ENCODE measurements at regions not wholly inside any gene's neighbourhood (a gene's known extent, or its start where the extent isn't known, plus 50 kb on each side); places are given as distances from the start of the nearest gene placed in this dataset.

GRCh38 chr11:20283475-20283874, 80.0 kb upstream of the HTATIP2 start:
- Histone ChIP-seq H3K4me3 (ENCODE audit: low read length) (no peak overlapping the region), H3K9me3 (ENCODE audit: low read length) (no peaks in the 10 kb centered on the region), H3K36me3 (ENCODE audit: low read depth, low read length) (no peaks in the 10 kb centered on the region), H3K9ac (ENCODE audit: low read length) (no peak overlapping the region), H3K9me2 (replicated peaks; ENCODE audit: low read length) (no peaks in the 10 kb centered on the region), H3K27ac (ENCODE audit: low read length) (no peak overlapping the region), H3K79me2 (ENCODE audit: low read length) (no peaks in the 10 kb centered on the region), H3K4me2 (ENCODE audit: low read length) (no peak overlapping the region), H4K20me1 (ENCODE audit: low read length) (no peaks in the 10 kb centered on the region), H3K4me1 (ENCODE audit: insufficient read depth, low read length) (no peaks in the 10 kb centered on the region), H3K27me3 (ENCODE audit: low read length) (peaks cover 53% of the 10 kb centered on the region), H3F3A (ENCODE audit: low read length, unreplicated experiment) (no peaks in the 10 kb centered on the region), H2AFZ (ENCODE audit: low read length) (no peak overlapping the region)
- BruUV-seq (replicated peaks), result no TSS peak
- TF ChIP-seq EZH2 (IDR thresholded peaks at IDR 0.05; ENCODE audit: low read length, unreplicated experiment) (no peak), EZH2phosphoT487 (IDR thresholded peaks at IDR 0.05; ENCODE audit: borderline replicate concordance, low read length) (no peak), CTCF (conservative IDR thresholded peaks at IDR 0.05; ENCODE audit: low read depth, low read length) (no peak)
- intact Hi-C loops (cut with micrococcal nuclease), result no loop called here
- ATAC-seq, result no peak
- DNase-seq, result no peak
- ChIA-PET CTCF (no interaction called here), POLR2A (ENCODE audit: unreplicated experiment) (no interaction called here)

- no peak for ATAC-seq
- Histone ChIP-seq H3F3A (ENCODE audit: low read length, unreplicated experiment) (no peaks in the 10 kb centered on the region), H3K9ac (ENCODE audit: low read length) (no peak overlapping the region), H3K36me3 (ENCODE audit: low read depth, low read length) (no peaks in the 10 kb centered on the region), H3K27me3 (ENCODE audit: low read length) (peaks cover 73% of the 10 kb centered on the region), H3K9me2 (replicated peaks; ENCODE audit: low read length) (no peaks in the 10 kb centered on the region), H3K9me3 (ENCODE audit: low read length) (no peaks in the 10 kb centered on the region), H2AFZ (ENCODE audit: low read length) (no peak overlapping the region), H3K4me2 (ENCODE audit: low read length) (no peak overlapping the region), H3K4me1 (ENCODE audit: insufficient read depth, low read length) (no peaks in the 10 kb centered on the region), H4K20me1 (ENCODE audit: low read length) (no peaks in the 10 kb centered on the region), H3K27ac (ENCODE audit: low read length) (no peak overlapping the region), H3K79me2 (ENCODE audit: low read length) (no peaks in the 10 kb centered on the region), H3K4me3 (ENCODE audit: low read length) (no peak overlapping the region)
- ChIA-PET POLR2A (ENCODE audit: unreplicated experiment) (no interaction called here), CTCF (no interaction called here)
- TF ChIP-seq EZH2 (IDR thresholded peaks at IDR 0.05; ENCODE audit: low read length, unreplicated experiment) (no peak), CTCF (conservative IDR thresholded peaks at IDR 0.05; ENCODE audit: low read depth, low read length) (no peak), EZH2phosphoT487 (IDR thresholded peaks at IDR 0.05; ENCODE audit: borderline replicate concordance, low read length) (no peak)
- DNase-seq, result no peak
- no TSS peak for BruUV-seq (replicated peaks)
- intact Hi-C loops (cut with micrococcal nuclease), result no loop called here
Measured at GRCh38 chr11:20278727-20279126, 84.8 kb upstream of the HTATIP2 start.

- no TSS peak for BruUV-seq (replicated peaks)
- no peak for DNase-seq
- Histone ChIP-seq H3K9me3 (ENCODE audit: low read length) (no peaks in the 10 kb centered on the region), H3K9ac (ENCODE audit: low read length) (no peak overlapping the region), H3F3A (ENCODE audit: low read length, unreplicated experiment) (no peaks in the 10 kb centered on the region), H3K4me3 (ENCODE audit: low read length) (no peak overlapping the region), H3K27me3 (ENCODE audit: low read length) (peaks cover 80% of the 10 kb centered on the region), H4K20me1 (ENCODE audit: low read length) (no peaks in the 10 kb centered on the region), H3K4me1 (ENCODE audit: insufficient read depth, low read length) (no peaks in the 10 kb centered on the region), H2AFZ (ENCODE audit: low read length) (no peak overlapping the region), H3K4me2 (ENCODE audit: low read length) (no peak overlapping the region), H3K9me2 (replicated peaks; ENCODE audit: low read length) (no peaks in the 10 kb centered on the region), H3K79me2 (ENCODE audit: low read length) (no peaks in the 10 kb centered on the region), H3K36me3 (ENCODE audit: low read depth, low read length) (no peaks in the 10 kb centered on the region), H3K27ac (ENCODE audit: low read length) (no peak overlapping the region)
- TF ChIP-seq EZH2 (IDR thresholded peaks at IDR 0.05; ENCODE audit: low read length, unreplicated experiment) (no peak), CTCF (conservative IDR thresholded peaks at IDR 0.05; ENCODE audit: low read depth, low read length) (no peak), EZH2phosphoT487 (IDR thresholded peaks at IDR 0.05; ENCODE audit: borderline replicate concordance, low read length) (no peak)
- ChIA-PET CTCF (no interaction called here), POLR2A (ENCODE audit: unreplicated experiment) (no interaction called here)
- ATAC-seq, result no peak
- intact Hi-C loops (cut with micrococcal nuclease), result no loop called here
Measured at GRCh38 chr11:20277014-20277413, 86.5 kb upstream of the HTATIP2 start.
